NCI-H82 treated with DMSO at 0.1 percent for 48 hours (cell line): ENCODE measurements at regions not wholly inside any gene's neighbourhood (a gene's known extent, or its start where the extent isn't known, plus 50 kb on each side); places are given as distances from the start of the nearest gene placed in this dataset.
"Not testable (repeated sequence)": the region's sequence is repeated elsewhere in the genome, so short reads cannot be mapped to it uniquely, and the experiment has no call there.

Experiments used
- DNase-seq: peaks from one replicate; lab custom pipeline; 2025; ENCODE audit not compliant: unreplicated experiment; lab: John Stamatoyannopoulos, UW

DNA sequence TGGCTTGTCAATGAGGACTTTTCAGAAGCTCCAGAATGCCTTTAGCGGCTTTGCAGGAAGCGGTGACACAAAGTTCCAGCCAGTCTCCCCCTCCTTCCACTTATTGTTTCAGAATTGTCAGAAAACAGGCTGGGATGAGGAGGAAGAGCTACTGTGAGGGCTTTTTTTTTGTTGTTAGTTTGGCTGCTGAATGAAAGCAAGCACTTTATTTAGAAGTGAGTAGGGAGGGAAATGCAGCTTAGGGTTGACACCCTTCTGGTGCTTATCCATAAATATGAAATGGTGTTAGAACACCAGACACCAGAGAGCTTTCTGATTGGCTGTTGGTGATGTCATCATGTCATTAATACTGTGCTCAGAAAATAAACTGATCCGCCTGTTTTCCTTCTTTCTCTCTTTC lies 251.5 kb downstream of the SOX4 start:
- no peak for DNase-seq

DNA sequence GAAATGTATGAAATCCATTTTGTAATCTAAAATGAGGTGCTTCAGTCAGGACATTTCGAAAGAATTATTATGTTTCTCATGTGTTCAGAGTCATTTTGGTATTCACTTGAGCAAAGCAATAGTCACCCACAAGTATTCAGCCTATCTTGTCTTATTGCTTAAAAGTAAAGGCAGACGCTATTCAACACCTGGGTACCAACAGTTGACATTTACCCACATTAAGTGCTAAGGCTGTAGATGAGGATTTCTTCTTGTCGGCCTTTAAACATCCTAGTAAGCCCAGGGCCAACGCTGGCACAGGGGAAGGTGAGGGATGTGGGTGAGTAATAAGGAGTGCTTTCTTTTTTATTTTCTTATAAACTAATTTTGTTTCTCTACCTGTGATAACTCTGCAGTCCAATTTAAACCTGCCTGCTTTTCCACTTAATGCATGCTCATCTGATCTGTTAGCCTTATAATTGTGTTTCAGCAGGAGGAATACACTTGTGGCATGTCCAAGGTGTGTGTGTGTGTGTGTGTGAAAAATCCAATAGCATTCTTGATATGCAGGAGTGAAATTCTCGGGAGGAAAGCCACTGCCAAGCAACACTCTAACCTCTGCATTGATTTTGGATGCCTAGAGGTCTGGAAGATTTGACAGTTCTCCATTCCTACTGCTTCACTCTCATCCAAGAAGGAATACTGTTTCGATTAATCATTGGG lies 252.0 kb downstream of the SOX4 start:
- no peak for DNase-seq

DNA sequence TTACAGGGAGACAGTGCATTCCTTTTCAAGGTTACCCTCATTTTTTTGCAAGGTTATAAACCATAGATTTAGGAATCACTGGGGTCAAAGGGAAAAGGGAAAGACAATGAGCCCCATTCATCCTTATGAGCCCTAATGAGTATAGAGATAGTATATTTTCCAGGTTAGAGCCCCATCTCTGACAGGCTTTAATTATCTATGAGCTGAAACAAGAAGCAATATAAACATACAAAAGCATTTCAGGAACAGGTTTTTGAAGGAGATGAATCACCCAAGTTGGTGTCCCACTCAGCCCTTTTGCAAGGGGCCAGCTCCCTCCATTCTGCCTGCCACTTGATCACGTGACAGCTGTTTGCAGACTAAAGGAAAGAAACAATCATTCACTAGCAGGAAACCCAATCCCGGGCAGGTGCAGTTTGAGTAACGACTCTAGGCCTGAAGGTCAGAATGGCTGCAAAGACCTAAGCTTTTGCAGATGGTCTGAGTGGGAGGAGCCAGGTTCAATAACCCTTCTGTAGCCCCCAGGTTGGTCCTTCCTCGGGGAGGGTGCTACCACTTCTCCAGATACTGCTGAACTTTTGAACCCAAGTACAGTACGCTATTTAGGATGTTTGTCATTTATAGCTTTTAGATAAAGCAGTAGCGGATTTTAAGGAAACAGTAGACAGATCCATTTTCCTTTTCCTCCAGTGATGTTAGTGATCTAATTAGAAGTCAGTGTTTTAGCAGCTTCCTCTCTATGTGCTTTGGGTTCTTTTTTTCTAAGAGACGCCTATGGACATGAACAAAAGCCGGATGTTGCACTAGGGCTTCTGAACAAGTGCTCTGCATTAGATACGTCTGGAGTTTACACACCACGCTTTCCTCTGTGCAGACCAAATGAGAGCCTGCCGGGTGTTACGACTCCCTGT lies 253.2 kb downstream of the SOX4 start:
- peak; percentile 21 for DNase-seq

DNA sequence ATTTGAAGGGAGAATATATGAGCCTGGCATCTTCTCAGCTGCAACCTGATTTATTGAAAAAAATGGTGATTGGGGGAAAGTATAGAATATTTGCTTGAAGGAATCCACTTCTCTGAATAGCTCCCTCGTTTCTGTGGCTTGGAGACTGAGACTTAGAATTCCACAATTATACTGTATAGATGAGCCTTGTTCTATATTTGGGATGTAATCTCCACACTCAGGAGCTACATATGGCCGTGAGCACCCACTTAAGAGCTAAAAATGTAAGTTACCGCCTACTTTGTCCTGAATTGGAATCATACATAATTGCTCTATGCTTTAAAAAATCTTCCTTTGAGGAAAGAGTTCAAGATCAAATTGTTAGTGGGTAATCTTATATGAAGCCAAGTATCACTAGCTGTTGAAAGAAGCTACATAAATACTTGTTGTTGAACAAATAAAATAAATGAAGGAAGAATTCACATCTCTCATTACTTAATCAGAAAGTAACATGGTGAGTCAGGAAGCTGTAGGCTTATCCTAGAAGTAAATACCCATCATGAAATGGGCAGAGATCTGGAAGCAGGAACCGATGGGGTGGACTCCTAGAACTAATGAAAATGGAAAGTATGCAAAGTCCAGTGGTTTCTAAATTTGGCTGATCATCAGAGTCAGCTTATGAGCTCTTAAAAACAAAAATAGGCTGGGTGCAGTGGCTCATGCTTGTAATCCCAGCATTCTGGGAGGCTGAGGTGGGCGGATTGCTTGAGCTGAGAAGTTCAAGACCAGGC lies 254.3 kb downstream of the SOX4 start:
- no peak for DNase-seq

DNA sequence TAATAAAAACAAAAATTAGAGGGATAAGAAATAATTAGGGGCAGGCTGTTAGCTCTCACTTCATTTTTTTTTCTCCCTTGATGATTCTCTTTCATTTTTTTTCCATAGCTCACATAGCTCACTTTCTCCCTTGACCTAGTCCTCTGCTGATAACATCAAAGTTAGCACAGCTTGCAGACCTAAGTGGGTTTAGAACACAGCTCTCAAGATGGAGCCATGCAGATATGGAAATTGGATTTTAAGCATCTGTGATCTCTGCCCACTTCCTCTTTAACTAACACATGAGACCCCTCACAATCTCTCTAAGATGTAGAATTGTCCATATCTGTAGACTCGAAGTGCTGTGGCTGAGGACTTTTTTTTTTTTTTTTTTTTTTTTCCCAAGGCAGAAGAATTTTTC lies 257.1 kb downstream of the SOX4 start:
- no peak for DNase-seq

DNA sequence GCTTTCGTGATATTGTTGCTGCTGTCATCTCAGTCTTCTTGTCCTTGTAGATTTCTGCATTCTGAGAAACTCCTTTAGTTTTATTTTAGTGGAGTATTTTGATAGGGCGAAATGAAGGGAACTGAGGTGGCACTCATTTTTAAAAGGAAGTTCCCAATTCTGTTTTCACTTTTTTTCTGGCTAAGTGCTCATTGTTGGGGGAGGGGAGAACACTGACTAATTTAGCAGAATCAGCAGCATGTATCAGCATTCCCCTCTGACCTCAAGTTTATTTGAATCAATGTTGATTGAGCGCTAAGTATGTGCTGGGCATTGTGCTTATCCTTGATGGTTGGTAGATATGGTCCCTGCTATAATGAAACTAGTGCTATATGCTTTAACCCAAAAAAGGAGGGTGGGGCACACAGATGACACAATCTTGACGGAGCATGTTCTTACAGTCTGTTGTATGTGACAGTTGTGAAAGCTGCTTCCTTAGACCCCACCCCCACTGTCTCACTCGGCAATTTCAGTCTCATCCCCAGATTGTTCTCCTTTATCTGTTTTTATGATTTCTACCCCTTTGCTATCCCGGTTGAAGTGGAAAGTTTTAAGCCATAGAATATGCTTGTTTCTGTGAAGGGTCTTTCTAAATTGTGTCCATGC lies 262.4 kb downstream of the SOX4 start:
- no peak for DNase-seq

DNA sequence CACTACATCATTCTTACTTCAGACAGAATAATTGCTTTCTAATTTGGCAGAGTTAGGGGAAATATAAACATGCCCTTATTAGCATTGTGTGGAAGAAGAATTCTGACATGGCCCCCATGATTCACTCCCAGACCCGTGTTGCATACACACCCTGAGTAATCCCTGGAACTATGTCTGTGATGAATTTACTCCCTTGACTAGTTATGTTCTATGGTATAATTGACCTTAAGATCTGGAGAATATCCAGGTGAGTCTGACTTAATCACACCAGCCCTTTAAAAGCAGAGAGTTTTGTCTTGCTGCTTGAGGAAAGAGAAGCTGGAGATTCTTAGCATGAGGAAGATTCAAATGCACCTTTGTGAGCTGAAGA lies 262.9 kb downstream of the SOX4 start:
- no peak for DNase-seq

DNA sequence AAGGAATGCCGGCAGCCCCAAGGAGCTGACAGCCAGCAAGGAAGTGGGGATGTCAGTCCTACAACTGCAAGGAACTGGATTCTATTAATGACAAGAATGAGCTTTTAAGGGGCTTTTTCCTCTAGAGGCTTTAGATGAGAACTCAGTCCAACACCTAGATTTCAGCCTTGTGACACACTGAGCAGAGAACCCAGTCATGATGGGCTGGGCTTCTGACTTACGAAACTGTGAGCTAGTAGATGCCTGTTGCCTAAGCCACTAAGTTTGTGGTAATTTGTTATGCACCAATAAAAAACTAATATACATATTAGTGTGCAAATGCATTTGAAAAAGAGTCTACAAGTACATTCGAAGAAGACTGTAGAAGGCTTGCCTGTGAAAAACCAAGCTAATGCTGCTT lies 263.3 kb downstream of the SOX4 start:
- no peak for DNase-seq

DNA sequence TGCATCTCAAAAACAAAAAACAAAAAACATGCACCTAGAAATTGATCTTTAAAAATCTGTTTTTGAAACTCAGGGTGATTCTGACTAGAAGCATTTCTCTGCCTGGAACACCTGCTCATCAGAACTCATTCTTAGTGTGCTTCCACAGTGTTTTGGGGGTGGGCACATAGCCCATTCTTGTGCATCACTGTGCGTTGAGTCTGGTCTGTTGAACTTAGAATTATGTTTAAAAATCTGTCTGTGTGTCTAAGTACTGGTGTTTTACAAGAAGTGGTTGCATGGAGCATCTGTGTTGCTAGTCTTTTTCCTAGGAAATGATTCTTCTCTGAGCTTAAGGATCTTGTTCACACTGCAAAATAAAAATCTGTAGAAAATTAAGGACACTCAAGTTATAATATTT lies 264.5 kb downstream of the SOX4 start:
- no peak for DNase-seq

DNA sequence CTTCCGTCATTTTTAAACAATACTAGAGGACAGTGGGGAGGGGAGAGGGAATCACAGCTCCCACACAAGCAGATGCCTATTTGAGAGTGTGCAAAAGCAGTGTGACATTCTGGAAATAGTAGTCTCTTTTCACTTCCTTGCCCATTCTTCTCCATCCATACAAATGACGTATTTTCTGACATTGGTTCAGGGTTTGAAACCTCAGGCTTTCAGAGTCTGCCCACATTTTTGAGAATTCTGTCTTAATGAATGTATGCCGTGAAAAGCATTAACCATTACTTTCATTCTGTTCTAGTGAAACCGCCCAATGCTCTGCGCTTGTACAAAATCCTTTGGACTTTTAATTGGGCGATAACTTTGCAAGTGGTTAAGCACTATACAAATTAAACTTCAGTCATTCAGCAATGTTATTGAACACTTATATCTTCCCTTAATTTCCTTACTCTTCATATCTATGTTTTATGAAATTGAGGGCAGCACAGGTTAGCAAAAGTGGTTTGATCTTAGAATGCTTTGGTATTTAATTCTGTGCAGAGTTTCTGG lies 265.7 kb downstream of the SOX4 start:
- no peak for DNase-seq

DNA sequence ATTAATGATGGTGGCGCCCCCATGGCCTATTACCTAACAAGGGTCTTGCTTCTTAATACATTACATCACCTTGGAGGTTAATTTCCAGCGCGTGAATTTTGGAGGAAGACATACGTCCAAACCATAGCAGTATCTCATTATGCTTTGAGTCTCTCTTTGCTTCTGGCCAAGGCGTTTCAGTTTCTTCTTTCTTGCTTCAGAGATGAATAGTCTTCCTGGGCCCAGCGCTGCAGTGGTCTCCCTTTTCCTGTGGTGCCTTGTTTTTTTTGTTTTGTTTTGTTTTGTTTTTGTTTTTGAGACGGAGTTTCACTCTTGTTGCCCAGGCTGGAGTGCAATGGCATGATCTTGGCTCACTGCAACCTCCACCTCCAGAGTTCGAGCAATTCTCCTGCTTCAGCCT lies 268.4 kb downstream of the SOX4 start:
- DNase-seq = no peak

DNA sequence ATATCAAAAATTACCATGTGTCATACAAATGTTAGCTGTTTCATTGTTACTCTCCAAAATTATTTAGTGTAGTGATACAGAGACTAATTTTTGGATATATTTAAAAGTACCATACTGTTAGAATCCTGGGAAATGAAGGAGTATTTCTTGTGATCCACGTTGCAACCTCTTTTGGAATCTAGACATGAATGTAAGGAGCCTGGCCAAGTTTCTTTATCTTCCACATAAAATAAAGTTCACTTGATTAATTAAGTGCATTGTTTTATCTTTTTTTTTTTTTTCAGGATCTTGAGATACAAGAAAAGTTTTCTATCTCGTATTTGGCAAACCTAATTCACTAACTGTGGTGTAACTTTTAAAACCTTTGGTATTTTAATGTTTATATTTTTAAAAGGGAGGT lies 270.7 kb downstream of the SOX4 start:
- DNase-seq = no peak

DNA sequence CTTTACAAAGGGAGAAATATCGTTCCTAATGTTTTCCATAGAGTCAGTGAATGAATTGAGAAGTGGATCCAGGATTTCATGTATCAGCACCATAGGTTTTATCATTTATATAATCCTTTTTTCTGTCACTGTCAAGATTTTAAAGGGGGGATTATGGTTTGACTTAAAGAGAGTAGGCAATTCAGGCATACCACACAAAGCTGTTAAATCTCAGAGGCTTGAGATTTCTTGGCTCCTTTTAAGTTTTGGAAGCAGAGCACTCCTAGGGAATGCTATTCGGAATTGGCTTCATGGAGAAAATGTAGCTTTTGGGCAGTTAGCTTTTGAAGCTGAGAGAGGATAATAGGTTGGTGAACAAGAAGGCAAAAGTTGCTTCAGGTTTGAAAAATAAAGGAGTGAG lies 274.7 kb downstream of the SOX4 start:
- DNase-seq = no peak

DNA sequence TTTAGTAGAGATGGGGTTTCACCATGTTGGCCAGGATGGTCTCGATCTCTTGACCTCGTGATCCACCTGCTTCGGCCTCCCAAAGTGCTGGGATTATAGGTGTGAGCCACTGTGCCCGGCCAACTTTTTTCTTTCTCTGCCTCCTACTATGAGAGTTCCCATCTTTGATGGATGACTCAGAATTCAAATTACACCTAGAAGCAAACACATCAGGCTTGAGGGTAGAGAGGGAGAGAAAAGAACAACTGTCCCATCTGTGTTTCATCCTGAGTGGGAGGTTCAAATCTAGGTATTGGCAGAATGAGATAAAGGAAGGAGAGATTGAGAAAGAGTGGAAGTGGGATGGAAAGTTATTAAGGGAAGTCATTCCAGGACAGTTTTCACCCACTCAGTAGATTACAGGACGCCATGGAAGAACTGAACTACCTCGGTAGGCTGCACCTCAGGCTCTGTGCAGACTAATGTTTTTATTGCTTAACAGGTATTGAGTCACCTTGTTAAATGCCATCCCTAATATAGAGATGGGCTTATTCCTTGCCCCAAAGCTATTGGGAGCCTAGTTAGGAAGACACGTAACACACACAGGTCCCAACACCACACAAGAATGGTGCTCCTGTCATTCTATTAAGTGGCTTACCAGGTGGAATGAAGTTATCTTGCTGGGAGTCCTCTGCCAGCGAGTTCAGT lies 275.7 kb downstream of the SOX4 start:
- no peak for DNase-seq

DNA sequence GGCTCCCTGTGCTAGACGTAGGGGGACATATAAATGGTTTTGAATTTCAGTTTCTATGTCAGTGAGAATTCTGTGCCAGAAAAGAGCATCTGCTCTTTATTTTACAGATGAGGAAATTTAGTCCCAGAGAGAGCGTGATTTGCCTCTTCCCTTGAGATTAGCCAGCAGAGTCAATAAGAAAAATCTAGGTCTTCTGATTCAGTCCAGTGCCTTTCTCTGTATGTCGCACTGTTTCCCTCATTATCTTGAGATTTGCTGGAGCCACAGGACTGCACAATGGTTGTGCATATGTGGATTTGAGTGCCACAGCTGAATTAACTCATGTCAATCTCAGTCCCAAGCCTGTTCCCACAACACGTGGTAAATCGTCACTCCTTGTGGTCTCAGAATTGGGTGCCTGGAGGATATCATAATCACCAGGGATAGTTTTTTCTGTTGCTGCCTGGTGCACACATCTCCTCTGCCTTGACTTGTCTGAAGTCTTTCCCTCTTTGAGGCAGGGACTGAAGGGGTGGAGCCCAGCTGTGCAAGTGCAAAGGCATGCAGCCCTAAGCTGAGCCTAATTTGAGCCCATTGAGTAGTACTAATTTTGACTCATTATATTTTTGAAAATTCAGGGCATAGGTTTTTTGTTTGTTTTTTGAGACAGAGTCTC lies 276.7 kb downstream of the SOX4 start:
- no peak for DNase-seq

DNA sequence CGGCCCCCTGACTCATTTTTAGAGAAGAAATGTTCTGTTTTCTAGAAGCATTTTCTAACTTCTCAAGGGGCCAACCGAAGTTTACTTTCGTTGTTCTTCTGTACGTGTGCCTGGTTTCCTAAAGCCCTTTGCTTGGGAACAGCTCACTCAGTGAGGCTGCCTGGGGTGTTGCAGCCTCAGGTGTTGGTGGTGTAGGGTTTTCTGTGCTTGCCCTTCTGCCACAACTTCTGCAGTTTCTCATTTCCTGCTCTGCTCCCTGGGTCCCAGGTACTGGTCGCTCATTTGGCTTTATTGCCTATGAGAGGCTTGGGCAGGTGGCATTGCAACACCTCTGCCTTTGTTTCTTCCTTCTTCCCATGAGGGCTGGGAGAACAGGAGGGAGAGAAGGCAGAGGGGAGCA lies 278.3 kb downstream of the SOX4 start:
- DNase-seq = no peak

DNA sequence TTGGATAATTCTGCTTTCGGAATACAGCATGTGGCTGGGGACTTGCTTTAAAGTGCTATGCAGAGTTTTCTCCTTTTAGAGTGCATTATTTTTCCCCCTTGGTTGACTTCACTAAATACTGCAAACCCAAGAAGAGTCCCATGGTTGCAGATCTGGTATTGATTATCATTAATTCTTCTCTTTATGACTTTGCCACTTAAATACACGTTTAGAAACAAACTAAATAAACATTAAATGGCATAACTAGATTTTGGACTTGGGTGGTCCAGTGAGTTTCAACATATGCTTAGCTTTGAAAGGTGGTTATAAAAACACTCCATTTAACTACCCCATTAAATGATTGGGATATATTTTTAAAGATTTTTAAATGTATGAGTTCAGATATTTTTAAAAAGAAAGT lies 279.2 kb downstream of the SOX4 start:
- DNase-seq = no peak

DNA sequence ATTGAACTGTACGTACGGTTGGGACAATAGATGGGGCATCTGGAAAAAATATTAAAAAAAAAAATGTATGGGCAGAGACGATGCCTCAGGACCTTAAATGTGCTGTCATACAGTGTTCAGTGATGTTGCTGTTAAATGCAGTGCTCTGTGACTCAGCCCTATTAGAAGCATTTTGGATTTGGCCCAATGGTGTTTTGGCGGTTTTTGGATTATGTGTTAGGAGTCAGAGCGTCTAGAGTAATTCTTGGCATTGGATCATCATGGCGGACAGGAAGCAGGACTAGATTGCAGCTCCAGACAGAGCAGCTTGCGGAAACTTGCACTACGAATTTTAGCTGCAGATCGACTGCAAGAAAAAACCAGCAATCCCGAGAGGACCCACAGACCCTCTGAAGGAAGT lies 280.0 kb downstream of the SOX4 start:
- no peak for DNase-seq

DNA sequence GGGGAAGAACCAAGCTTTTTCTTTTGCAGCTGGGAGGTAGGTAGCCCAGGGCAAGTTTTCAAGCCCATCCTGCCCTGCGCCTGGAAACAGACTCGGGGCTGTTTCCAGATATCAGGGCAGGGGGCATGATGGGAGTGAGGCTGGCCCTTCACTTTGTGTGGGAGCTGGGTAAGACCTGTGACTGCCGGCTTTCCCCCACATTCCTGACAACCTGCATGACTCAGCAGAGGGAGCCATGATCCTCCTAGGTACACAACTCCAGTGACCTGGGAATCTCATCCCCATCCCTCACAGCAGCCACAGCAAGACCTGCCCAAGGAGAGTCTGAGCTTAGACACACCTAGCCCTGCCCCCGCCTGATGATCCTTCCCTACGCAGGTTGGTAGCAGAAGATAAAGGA lies 280.8 kb downstream of the SOX4 start:
- DNase-seq = no peak

DNA sequence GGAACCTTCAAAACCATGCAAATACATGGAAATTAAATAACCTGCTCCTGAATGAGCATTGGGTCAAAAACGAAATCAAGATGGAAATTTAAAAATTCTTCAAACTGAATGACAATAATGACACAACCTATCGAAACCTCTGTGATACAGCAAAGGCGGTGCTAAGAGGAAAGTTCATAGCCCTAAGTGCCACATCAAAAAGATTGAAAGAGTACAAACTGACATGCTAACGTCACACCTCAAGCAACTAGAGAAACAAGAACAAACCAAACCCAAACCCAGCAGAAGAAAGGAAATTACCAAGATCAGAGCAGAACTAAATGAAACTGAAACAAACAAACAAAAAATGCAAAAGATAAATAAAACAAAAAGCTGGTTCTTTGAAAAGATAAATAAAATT lies 283.5 kb downstream of the SOX4 start:
- DNase-seq = not testable (repeated sequence)
